Heart left ventricle (tissue), 16 donors: ENCODE measurements at regions not wholly inside any gene's neighbourhood (a gene's known extent, or its start where the extent isn't known, plus 50 kb on each side); places are given as distances from the start of the nearest gene placed in this dataset.

Experiments used
- ATAC-seq, 4 donors: fragments of 200-7000 bp; cut with Tn5 transposase; one replicate each; pipeline ENCODE4 v1.9.1; 2020 to 2022; ENCODE audit warnings: moderate library complexity in 4 of 4, mild to moderate bottlenecking in 3 of 4, moderate number of reproducible peaks in 1 of 4
- DNase-seq, 5 donors: peaks; one replicate each; pipeline ENCODE4 v3.0.0-alpha.2; 2020
- H3K27ac ChIP-seq, 12 donors: fragments of 200-600 bp; sonication (generic) in 4 of 12; one replicate each; pipeline versions ENCODE4 v1.5.0 to v1.8.0; 2016 to 2022; ENCODE audit warnings: mild to moderate bottlenecking in 2 of 12
- H3K27me3 ChIP-seq, 9 donors: fragments of 200-600 bp; sonication (generic) in 2 of 9; one replicate each; pipeline versions ENCODE4 v1.5.1 to v1.8.0; 2016 to 2022; ENCODE audit warnings: mild to moderate bottlenecking in 3 of 9
- H3K36me3 ChIP-seq, 9 donors: fragments of 200-600 bp; sonication (generic) in 2 of 9; one replicate each; pipeline versions ENCODE4 v1.5.0 to v1.8.0; 2018 to 2022; ENCODE audit warnings: mild to moderate bottlenecking in 2 of 9
- H3K4me1 ChIP-seq, 12 donors: fragments of 200-600 bp; sonication (generic) in 4 of 12; one replicate each; pipeline versions ENCODE4 v1.5.0 to v1.8.0; 2016 to 2022; ENCODE audit warnings: mild to moderate bottlenecking in 3 of 12
- H3K4me3 ChIP-seq, 12 donors: fragments of 200-600 bp; sonication (generic) in 4 of 12; one replicate each; pipeline versions ENCODE4 v1.5.0 to v1.8.0; 2017 to 2022; ENCODE audit warnings: mild to moderate bottlenecking in 9 of 12, moderate library complexity in 4 of 12
- H3K9me3 ChIP-seq, 12 donors: fragments of 200-600 bp; sonication (generic) in 4 of 12; one replicate each; pipeline versions ENCODE4 v1.5.0 to v1.8.0; 2016 to 2022; ENCODE audit warnings: mild to moderate bottlenecking in 1 of 12
- CTCF ChIP-seq, 12 donors: fragments of 200-600 bp; sonication (generic) in 4 of 12; IDR thresholded peaks; one replicate each; pipeline versions ENCODE4 v1.5.0 to v1.8.0; 2018 to 2022; ENCODE audit warnings: antibody characterized with exemption in 12 of 12, mild to moderate bottlenecking in 5 of 12
- POLR2A ChIP-seq, 2 donors: fragments of 450-650 bp; IDR thresholded peaks; one replicate each; pipeline ENCODE4 v1.6.1; 2017; ENCODE audit warnings: antibody characterized with exemption in 2 of 2, mild to moderate bottlenecking in 2 of 2, moderate library complexity in 2 of 2
- WGBS, 4 donors: extraction: QIAGEN DNeasy Blood & Tissue Kit in 2 of 4; methylation state at CpG; one replicate each; pipeline versions ENCODE4 v1.1.5 to v1.1.7; 2013 to 2018; 5-methylcytosine and 5-hydroxymethylcytosine counted together
- intact Hi-C, 10 donors: fragments of 100-400 bp; cut with DNase I; formaldehyde crosslinking; loops; one replicate each; pipeline versions ENCODE4 v1.11.1 to v1.14.2; 2022
- donor health status: ischemic (EF 13 %, LVEDD 7.1; RV severe dilation, severe dysfunction).
- donor health status: healthy with polysubstance abuse.
- donor health status: DM: no; HTN: yes; CAD: no.
- donor health status: DM: no; HTN: no; CAD: no.
- donor health status: ischemic (EF 25% LVEDD 6.9; RV normal size, moderate dysfunction).
- donor health status: ischemic (EF 25% LVEDD 5.7; RV mildly dilated, moderate dysfunction).
- donor health status: healthy.
- donor health status: DM: yes; HTN: yes; CAD: no.
- donor health status: ischemic (EF 35%, LVEDD 5.7; RV mildly dilated, moderate dysfunction).
- donor health status: nonischemic (EF 11% LVEDD 7.7; RV severe dilation, severe dysfunction).
- donor health status: DM: yes; HTN: yes; CAD: no.
- donor health status: PGD.
- donor health status: ischemic (EF 29% LVEDD 5.4; RV normal size, mild dysfunction).
- donor health status: nonischemic (EF 23%, LVEDD 6.1; RV moderate dilation, normal function).

- Histone ChIP-seq H3K9me3 (peaks cover 0 to 12% (median 0%) of the 10 kb centered on the region in 12 donors), H3K4me3 (no peak overlapping the region), H3K27ac (no peak overlapping the region), H3K4me1 (no peaks in the 10 kb centered on the region), H3K36me3 (no peaks in the 10 kb centered on the region), H3K27me3 (peaks cover 0 to 4% (median 0%) of the 10 kb centered on the region in 9 donors)
- WGBS, 4 donors, result 64 to 71% (median 68%) methylated on average over 9 of the region's 9 CpGs
- intact Hi-C loops, result no loop called here
- TF ChIP-seq POLR2A (IDR thresholded peaks at IDR 0.05) (no peak), CTCF (IDR thresholded peaks at IDR 0.05) (no peak)
- no peak for DNase-seq
- ATAC-seq, result no peak
Observed at GRCh38 chr2:103003750-103004260, 242.0 kb downstream of the TMEM182 start.

- Histone ChIP-seq H3K27me3 (peaks cover 0 to 4% (median 0%) of the 10 kb centered on the region in 9 donors), H3K4me3 (no peak overlapping the region), H3K9me3 (peaks cover 0 to 12% (median 0%) of the 10 kb centered on the region in 12 donors), H3K27ac (no peak overlapping the region), H3K4me1 (no peaks in the 10 kb centered on the region), H3K36me3 (no peaks in the 10 kb centered on the region)
- ATAC-seq (no peak), DNase-seq (no peak)
- no peak for TF ChIP-seq POLR2A (IDR thresholded peaks at IDR 0.05)
- no peak for TF ChIP-seq CTCF (IDR thresholded peaks at IDR 0.05)
- WGBS, 4 donors, result 34 to 49% (median 38%) methylated on average over 2 of the region's 2 CpGs
- intact Hi-C loops, result no loop called here
Observed at GRCh38 chr2:103004426-103004942, 242.7 kb downstream of the TMEM182 start.

GRCh38 chr2:103005393-103005792 is 243.6 kb downstream of the TMEM182 start:
- Histone ChIP-seq H3K9me3 (peaks cover 0 to 12% (median 0%) of the 10 kb centered on the region in 12 donors), H3K36me3 (no peaks in the 10 kb centered on the region), H3K27me3 (peaks cover 0 to 4% (median 0%) of the 10 kb centered on the region in 9 donors), H3K4me1 (no peaks in the 10 kb centered on the region), H3K4me3 (no peak overlapping the region), H3K27ac (no peak overlapping the region)
- no peak for TF ChIP-seq POLR2A (IDR thresholded peaks at IDR 0.05)
- TF ChIP-seq CTCF (IDR thresholded peaks at IDR 0.05), result no peak
- intact Hi-C loops, result no loop called here
- no peak for DNase-seq
- WGBS, 4 donors, result 60 to 71% (median 65%) methylated on average over 3 of the region's 3 CpGs
- no peak for ATAC-seq

- 48 to 59% (median 51%) methylated on average over 3 of the region's 3 CpGs for WGBS, 4 donors
Observed at GRCh38 chr2:103007086-103007485, 245.3 kb downstream of the TMEM182 start.

More at GRCh38 chr2:103007086-103007485, 245.3 kb downstream of the TMEM182 start:
- no peak overlapping the region for H3K4me3 ChIP-seq
- DNase-seq (no peak), ATAC-seq (no peak)
- H3K36me3 ChIP-seq, result no peaks in the 10 kb centered on the region
- no peak overlapping the region for H3K27ac ChIP-seq
- H3K9me3 ChIP-seq, result no peaks in the 10 kb centered on the region
- H3K4me1 ChIP-seq, result no peaks in the 10 kb centered on the region
- peaks cover 0 to 4% (median 0%) of the 10 kb centered on the region in 9 donors for H3K27me3 ChIP-seq
- TF ChIP-seq POLR2A (IDR thresholded peaks at IDR 0.05) (no peak), CTCF (IDR thresholded peaks at IDR 0.05) (no peak)
- intact Hi-C loops, result no loop called here
